ENCODE measurements at regions not wholly inside any gene's neighbourhood (a gene's known extent, or its start where the extent isn't known, plus 50 kb on each side); places are given as distances from the start of the nearest gene placed in this dataset.

- Histone ChIP-seq H3K27me3 (replicated peaks; ENCODE audit: control insufficient read depth, insufficient read depth, low read length) (no peaks in the 10 kb centered on the region), H3K4me3 (replicated peaks; ENCODE audit: low read depth, low read length) (no peak overlapping the region), H3K36me3 (ENCODE audit: control insufficient read depth, insufficient read depth, low read length) (no peaks in the 10 kb centered on the region)
- DNase-seq (ENCODE audit: extremely low read depth, insufficient read length), result no peak
- no peak for TF ChIP-seq CTCF (IDR thresholded peaks at IDR 0.05; ENCODE audit: insufficient read depth, low read length, poor library complexity, severe bottlenecking)
These were observed 157.7 kb downstream of the PAPSS1 start for GRCh38 chr4:107562316-107562715.

GRCh38 chr4:107561481-107561880, 158.6 kb downstream of the PAPSS1 start:
- H3K4me3 ChIP-seq (replicated peaks; ENCODE audit: low read depth, low read length), result no peak overlapping the region
- no peak for DNase-seq (ENCODE audit: extremely low read depth, insufficient read length)
- no peak for TF ChIP-seq CTCF (IDR thresholded peaks at IDR 0.05; ENCODE audit: insufficient read depth, low read length, poor library complexity, severe bottlenecking)
- no peaks in the 10 kb centered on the region for H3K36me3 ChIP-seq (ENCODE audit: control insufficient read depth, insufficient read depth, low read length)
- H3K27me3 ChIP-seq (replicated peaks; ENCODE audit: control insufficient read depth, insufficient read depth, low read length), result no peaks in the 10 kb centered on the region

GRCh38 chr4:107559653-107560052, 160.4 kb downstream of the PAPSS1 start:
- Histone ChIP-seq H3K27me3 (replicated peaks; ENCODE audit: control insufficient read depth, insufficient read depth, low read length) (no peaks in the 10 kb centered on the region), H3K36me3 (ENCODE audit: control insufficient read depth, insufficient read depth, low read length) (no peaks in the 10 kb centered on the region), H3K4me3 (replicated peaks; ENCODE audit: low read depth, low read length) (no peak overlapping the region)
- TF ChIP-seq CTCF (IDR thresholded peaks at IDR 0.05; ENCODE audit: insufficient read depth, low read length, poor library complexity, severe bottlenecking), result no peak
- DNase-seq (ENCODE audit: extremely low read depth, insufficient read length), result no peak

GRCh38 chr4:107552306-107552705, 167.7 kb downstream of the PAPSS1 start:
- DNase-seq (ENCODE audit: extremely low read depth, insufficient read length), result no peak
- no peaks in the 10 kb centered on the region for H3K36me3 ChIP-seq (ENCODE audit: control insufficient read depth, insufficient read depth, low read length)
- no peak for TF ChIP-seq CTCF (IDR thresholded peaks at IDR 0.05; ENCODE audit: insufficient read depth, low read length, poor library complexity, severe bottlenecking)

GRCh38 chr4:107548211-107548905, 171.7 kb downstream of the PAPSS1 start:
- Histone ChIP-seq H3K36me3 (ENCODE audit: control insufficient read depth, insufficient read depth, low read length) (no peaks in the 10 kb centered on the region), H3K4me3 (replicated peaks; ENCODE audit: low read depth, low read length) (no peak overlapping the region), H3K27me3 (replicated peaks; ENCODE audit: control insufficient read depth, insufficient read depth, low read length) (no peaks in the 10 kb centered on the region)
- no peak for TF ChIP-seq CTCF (IDR thresholded peaks at IDR 0.05; ENCODE audit: insufficient read depth, low read length, poor library complexity, severe bottlenecking)
- DNase-seq (ENCODE audit: extremely low read depth, insufficient read length), result no peak

More at GRCh38 chr4:107552306-107552705, 167.7 kb downstream of the PAPSS1 start:
- H3K27me3 ChIP-seq (replicated peaks; ENCODE audit: control insufficient read depth, insufficient read depth, low read length), result no peaks in the 10 kb centered on the region
- no peak overlapping the region for H3K4me3 ChIP-seq (replicated peaks; ENCODE audit: low read depth, low read length)

- Histone ChIP-seq H3K27me3 (replicated peaks; ENCODE audit: control insufficient read depth, insufficient read depth, low read length) (no peaks in the 10 kb centered on the region), H3K4me3 (replicated peaks; ENCODE audit: low read depth, low read length) (no peak overlapping the region), H3K36me3 (ENCODE audit: control insufficient read depth, insufficient read depth, low read length) (no peaks in the 10 kb centered on the region)
- DNase-seq (ENCODE audit: extremely low read depth, insufficient read length), result no peak
- no peak for TF ChIP-seq CTCF (IDR thresholded peaks at IDR 0.05; ENCODE audit: insufficient read depth, low read length, poor library complexity, severe bottlenecking)
These were observed 173.4 kb downstream of the PAPSS1 start for GRCh38 chr4:107546638-107547037.
